IMR-90 (cell line): ENCODE measurements at regions not wholly inside any gene's neighbourhood (a gene's known extent, or its start where the extent isn't known, plus 50 kb on each side); places are given as distances from the start of the nearest gene placed in this dataset.

Experiments used
- BHLHE40 ChIP-seq: fragments of 150-350 bp; IDR thresholded peaks from 2 replicates; pipeline ENCODE4 v1.6.1; 2016; ENCODE audit warnings: mild to moderate bottlenecking, low read depth, low read length
- CEBPB ChIP-seq: IDR thresholded peaks from 2 replicates; pipeline ENCODE4 v1.6.1; 2012; ENCODE audit warnings: low read depth, low read length, improper control_type of control experiment
- CHD1 ChIP-seq: IDR thresholded peaks from 2 replicates; pipeline ENCODE4 v1.6.1; 2012; ENCODE audit warnings: low read depth, low read length, improper control_type of control experiment
- ELK1 ChIP-seq: fragments of 150-350 bp; IDR thresholded peaks from 2 replicates; pipeline ENCODE4 v1.6.1; 2016; ENCODE audit warnings: low read depth, mild to moderate bottlenecking, low read length, moderate library complexity, borderline replicate concordance
- FOS ChIP-seq: fragments of 150-350 bp; IDR thresholded peaks from 2 replicates; pipeline ENCODE4 v1.6.1; 2016; ENCODE audit warnings: low read depth, low read length
- MAFK ChIP-seq: IDR thresholded peaks from 2 replicates; pipeline ENCODE4 v1.6.1; 2012; ENCODE audit warnings: low read depth, low read length, improper control_type of control experiment
- MAZ ChIP-seq: IDR thresholded peaks from 2 replicates; pipeline ENCODE4 v1.6.1; 2012; ENCODE audit warnings: low read depth, mild to moderate bottlenecking, low read length, improper control_type of control experiment, moderate library complexity, borderline replicate concordance
- POLR2A ChIP-seq: IDR thresholded peaks from 2 replicates; pipeline ENCODE4 v1.6.1; 2012; ENCODE audit warnings: mild to moderate bottlenecking, low read depth, low read length
- RAD21 ChIP-seq: IDR thresholded peaks from 2 replicates; pipeline ENCODE4 v1.6.1; 2012; ENCODE audit warnings: low read length, improper control_type of control experiment
- RCOR1 ChIP-seq: IDR thresholded peaks from 2 replicates; pipeline ENCODE4 v1.6.1; 2012; ENCODE audit warnings: mild to moderate bottlenecking, low read length, improper control_type of control experiment; ENCODE audit not compliant: insufficient replicate concordance
- RFX5 ChIP-seq: IDR thresholded peaks from 2 replicates; pipeline ENCODE4 v1.8.0; 2012; ENCODE audit warnings: low read depth, mild to moderate bottlenecking, low read length, moderate library complexity
- SMC3 ChIP-seq: fragments of 150-350 bp; IDR thresholded peaks from 2 replicates; pipeline ENCODE4 v1.6.1; 2016; ENCODE audit warnings: low read depth, mild to moderate bottlenecking, antibody characterized with exemption, low read length, moderate library complexity
- TF ChIP-seq, protein P1 (sequence below): conservative IDR thresholded peaks from 2 replicates; pipeline ENCODE4 v1.5.1; 2012; ENCODE audit warnings: mild to moderate bottlenecking, low read depth, low read length, improper control_type of control experiment
- TF ChIP-seq, protein P2 (sequence below): fragments of 150-350 bp; IDR thresholded peaks from 2 replicates; pipeline ENCODE4 v1.6.1; 2017; ENCODE audit warnings: mild to moderate bottlenecking, antibody characterized with exemption, low read length, low read depth

DNA sequence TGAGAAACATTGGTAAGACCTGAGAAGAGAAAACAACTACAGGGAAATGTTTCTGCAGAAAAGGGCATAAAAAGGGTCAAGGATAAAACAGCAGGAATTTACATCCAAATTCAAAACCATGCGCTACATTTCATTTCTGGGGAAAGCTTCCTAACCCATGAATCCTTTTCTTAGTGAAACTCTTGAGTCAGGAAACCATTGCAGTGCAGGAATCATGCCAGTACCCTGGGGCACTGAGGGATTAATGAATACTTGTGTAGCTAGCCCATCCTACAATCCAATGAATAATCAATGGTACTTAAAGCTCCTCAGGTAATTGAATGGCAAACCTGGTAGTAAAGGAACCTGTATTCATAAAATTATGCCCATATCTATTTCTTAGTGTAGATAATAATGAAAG lies 580.5 kb downstream of the TLE1 start:
- no peak for TF ChIP-seq BHLHE40
- no peak for TF ChIP-seq POLR2A
- TF ChIP-seq, protein P1, sequence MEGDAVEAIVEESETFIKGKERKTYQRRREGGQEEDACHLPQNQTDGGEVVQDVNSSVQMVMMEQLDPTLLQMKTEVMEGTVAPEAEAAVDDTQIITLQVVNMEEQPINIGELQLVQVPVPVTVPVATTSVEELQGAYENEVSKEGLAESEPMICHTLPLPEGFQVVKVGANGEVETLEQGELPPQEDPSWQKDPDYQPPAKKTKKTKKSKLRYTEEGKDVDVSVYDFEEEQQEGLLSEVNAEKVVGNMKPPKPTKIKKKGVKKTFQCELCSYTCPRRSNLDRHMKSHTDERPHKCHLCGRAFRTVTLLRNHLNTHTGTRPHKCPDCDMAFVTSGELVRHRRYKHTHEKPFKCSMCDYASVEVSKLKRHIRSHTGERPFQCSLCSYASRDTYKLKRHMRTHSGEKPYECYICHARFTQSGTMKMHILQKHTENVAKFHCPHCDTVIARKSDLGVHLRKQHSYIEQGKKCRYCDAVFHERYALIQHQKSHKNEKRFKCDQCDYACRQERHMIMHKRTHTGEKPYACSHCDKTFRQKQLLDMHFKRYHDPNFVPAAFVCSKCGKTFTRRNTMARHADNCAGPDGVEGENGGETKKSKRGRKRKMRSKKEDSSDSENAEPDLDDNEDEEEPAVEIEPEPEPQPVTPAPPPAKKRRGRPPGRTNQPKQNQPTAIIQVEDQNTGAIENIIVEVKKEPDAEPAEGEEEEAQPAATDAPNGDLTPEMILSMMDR = no peak
- TF ChIP-seq RAD21 = no peak
- TF ChIP-seq RCOR1 = no peak
- TF ChIP-seq CEBPB = no peak
- no peak for TF ChIP-seq ELK1
- TF ChIP-seq, protein P2, sequence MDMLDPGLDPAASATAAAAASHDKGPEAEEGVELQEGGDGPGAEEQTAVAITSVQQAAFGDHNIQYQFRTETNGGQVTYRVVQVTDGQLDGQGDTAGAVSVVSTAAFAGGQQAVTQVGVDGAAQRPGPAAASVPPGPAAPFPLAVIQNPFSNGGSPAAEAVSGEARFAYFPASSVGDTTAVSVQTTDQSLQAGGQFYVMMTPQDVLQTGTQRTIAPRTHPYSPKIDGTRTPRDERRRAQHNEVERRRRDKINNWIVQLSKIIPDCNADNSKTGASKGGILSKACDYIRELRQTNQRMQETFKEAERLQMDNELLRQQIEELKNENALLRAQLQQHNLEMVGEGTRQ = no peak
- no peak for TF ChIP-seq SMC3
- TF ChIP-seq MAFK = no peak
- no peak for TF ChIP-seq MAZ
- TF ChIP-seq FOS = no peak
- no peak for TF ChIP-seq RFX5
- no peak for TF ChIP-seq CHD1
